HG03558 (cell line): ENCODE measurements at regions not wholly inside any gene's neighbourhood (a gene's known extent, or its start where the extent isn't known, plus 50 kb on each side); places are given as distances from the start of the nearest gene placed in this dataset.
"Not testable (repeated sequence)": the region's sequence is repeated elsewhere in the genome, so short reads cannot be mapped to it uniquely, and the experiment has no call there.

ENCODE experiments used
- ATAC-seq: cut with Tn5 transposase; IDR thresholded peaks from one replicate; pipeline ENCODE4 v1.9.1; 2021; ENCODE audit warnings: moderate number of reproducible peaks; ENCODE audit not compliant: unreplicated experiment; ENCODE audit errors: extremely low read depth

DNA sequence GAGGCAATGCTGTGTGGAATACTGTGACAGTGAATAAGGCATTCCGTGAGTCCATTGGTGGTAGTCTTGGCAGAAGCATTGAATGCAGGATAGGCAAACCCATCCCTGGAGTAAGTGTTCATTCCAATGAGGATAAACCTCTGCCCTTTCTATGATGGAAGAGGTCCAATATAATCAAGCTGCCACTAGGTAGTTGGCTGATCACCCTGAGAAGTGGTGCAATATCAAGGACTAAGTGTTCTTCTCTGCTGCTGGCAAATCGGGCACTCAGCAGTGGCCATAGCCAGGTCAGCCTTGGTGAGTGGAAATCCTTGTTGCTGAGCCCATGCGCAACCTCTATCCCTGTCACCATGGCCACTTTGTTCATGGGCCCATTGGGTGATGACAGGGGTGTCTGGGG, 70.1 kb downstream of the FBXO4 start:
- no peak for ATAC-seq

DNA sequence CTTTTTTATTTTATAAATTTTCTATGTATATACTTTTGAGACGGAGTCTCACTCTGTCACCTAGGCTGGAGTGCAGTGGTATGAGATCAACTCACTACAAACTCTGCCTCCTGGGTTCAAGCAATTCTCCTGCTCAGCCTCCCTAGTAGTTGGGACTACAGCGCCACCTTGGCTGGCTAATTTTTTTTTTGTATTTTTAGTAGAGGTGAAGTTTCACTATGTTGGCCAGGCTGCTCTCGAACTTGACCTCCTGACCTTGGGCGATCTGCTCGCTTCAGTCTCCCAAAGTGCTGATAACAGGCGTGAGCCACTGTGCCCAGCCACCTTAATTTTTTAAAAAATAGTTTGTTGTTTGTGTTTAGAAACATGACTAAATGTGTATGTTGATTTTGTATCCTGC, 76.6 kb downstream of the FBXO4 start:
- no peak for ATAC-seq

DNA sequence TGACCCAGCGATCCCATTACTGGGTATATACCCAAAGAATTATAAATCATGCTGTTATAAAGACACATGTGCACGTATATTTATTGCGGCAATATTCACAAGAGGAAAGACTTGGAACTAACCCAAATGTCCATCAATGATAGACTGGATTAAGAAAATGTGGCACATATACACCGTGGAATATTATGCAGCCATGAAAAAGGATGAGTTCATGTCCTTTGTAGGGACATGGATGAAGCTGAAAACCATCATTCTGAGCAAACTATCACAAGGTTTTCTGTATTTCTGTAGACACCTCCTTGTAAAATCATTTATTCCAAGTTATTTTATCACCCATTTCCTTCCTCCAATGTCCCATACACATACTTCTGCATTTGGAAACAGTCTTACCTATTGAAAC, 78.8 kb downstream of the FBXO4 start:
- ATAC-seq: not testable (repeated sequence)

DNA sequence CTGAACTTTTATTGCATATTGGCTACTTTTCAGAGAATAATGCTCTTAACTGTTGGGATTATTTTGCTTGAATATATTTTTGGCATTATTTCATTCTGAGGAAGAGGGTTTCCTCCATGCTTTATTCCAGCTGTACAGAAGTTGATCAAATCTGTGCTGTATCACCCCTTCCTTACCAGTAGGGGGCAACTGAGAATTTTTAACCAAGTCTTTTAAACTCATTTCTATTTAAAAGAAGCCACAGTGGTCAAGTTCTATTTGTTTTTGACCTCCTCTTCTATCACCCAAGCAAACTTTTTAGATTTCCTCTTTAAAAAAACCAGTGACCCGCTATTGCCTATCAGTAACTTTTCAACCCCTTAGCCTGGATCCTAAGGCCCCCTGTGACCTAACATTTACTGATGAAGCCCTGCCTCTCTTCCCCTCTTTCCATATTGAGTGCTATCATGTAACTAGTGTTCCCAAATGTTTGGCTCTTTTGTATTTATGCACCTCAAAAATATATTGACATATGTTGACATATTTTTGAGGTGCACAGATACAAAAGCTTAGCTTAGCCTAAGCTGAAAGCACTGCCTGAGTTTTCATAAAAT, 80.6 kb downstream of the FBXO4 start:
- ATAC-seq: no peak

DNA sequence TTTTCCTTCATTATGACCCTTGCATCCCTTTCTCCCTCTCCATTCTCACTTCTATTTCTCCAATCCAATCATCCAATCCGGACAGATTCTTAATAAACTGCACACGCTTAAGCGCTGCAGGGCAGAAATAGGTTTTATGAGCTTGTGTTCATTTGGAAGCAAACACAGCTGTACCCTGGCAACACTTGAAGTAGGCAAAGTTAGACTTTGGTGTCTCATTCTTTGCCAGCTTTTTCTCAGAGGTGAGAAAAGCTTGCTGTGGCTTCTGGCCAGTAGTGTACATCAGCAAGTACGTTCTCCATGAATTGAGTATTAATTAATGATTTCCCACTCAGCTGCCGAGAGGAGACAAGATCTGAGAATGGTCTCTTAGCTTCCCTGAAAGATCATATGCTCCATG, 88.5 kb downstream of the FBXO4 start:
- ATAC-seq: no peak

DNA sequence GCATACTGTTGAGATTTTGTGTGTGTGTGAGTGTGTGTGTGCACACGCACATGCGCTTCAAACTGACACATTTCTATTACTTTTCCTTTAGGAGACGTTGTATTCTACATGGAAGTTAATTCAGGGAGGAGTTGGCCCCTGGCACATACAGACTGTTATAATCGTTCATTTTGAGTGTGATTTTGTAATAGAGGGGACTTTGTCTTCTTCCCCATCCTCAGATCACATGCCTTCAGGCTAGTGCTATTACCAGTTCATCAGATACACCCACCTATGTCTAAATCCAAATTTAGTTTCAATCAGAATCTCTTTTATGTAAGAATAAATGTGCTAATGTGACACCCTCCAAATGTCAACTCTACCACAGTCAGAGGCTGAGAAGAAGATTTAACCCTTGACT, 90.2 kb downstream of the FBXO4 start:
- ATAC-seq: no peak

DNA sequence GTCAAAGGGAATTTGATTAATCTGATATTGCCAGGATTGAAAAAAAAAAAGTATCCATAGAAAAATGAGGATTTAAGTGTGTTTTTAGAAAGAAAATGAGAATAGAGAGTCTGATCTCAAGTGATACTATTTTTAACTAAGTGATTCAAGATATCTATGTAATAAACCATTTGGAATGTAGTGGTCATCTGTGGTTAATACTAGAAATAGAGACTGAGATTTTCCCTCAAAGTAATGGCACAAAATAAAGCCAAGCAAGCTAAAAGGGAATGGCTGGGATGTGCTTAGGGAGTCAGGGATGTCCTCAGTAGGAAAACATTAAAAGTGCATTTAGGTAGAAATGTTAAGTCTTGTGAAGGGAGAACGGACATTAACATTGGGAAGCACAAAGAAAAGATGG, 90.6 kb downstream of the FBXO4 start:
- ATAC-seq: no peak

DNA sequence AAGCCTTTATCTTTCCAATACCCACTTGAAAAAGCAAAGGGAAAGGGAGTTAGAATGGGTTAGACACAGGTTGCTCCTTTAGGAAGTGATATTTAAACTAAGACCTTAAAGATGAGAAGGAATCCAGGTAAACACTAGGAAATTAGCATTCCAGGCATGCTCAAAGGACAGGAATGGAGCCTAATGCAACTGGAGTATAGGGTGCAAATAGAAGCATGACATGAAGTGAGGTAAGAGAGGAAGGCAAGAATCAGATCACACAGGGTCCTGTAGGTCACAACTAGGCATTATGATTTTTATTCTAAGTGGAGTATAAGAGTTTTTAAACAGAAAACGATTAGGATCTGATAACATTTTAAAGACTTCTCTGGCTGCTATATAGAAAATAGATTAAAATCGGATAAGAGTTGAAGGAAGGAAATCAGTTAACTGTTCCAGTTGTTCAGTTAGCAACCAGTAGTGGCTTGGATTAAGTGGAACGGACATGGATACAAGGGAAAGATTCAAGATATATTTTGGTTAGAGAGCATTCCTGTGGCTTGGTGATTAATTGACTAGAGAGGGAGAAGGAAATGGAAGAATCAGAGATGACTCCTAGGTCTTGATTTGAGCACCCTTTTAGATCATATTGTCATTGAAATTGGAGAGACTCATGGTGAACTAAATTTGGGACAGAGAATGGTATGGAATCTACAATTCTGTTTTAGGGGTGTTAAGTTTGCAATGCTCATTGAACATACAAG, 95.9 kb downstream of the FBXO4 start:
- ATAC-seq: no peak

DNA sequence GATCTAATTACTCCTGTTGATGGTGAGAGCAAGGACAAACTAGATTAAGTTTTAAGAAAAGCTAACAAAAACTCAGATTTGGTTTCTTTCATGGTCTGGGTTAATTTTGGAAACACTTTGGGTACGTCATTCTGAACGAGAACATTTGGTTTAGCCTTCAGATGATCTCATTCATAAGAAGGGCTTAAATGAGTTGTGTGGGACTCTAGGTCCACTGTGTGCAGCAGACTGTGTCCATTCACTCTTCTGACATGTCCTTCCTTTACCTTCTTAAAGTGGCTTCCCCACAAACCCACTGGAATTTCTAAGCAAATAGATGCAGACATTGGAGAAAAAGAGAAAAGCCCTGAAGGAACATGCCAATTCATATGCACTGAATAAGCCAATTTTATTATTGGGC, 96.8 kb downstream of the FBXO4 start:
- no peak for ATAC-seq

DNA sequence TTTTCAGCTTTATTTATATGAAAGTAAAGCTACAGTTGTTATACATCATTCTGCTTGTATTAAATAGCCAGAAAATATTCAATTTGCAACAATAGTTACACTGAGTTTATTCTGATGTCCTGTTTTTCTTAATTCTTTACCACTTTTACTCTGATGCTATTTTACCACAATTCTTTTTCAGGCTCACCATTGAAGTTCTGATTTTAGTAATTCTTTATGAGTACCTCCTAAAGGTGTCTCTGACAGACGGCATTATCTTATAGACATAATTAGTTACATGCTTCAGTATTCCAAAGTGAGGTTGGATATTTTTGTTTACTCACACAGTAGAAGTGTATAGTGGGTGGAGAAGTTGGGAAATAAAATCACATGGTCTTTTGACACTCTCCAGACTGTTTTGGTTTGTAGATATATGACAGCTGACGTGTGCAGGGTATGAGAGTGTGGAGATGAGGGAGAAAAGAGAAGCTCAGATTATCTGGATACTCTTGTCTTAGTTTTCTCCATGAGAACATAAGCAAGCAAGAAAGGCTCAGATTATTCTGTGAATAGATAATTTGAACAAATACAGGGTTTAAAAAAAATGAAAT, 97.4 kb downstream of the FBXO4 start:
- ATAC-seq: no peak

DNA sequence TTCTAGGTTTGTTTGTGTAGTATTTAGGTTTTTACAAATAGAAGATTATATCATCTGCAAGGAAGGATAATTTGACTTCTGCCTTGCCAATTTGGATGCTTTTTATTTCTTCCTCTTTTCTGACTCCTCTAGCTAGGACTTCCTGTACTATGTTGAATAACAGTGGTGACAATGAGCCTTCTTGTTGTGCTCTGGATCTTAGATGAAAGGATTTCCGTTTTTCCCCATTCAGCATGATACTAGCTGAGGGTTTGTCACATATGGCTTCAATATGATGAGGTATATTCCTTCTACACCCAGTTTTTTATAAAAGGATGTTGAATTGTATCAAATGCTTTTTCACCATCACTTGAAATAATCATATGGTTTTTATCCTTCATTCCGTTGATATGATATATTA, 101.4 kb downstream of the FBXO4 start:
- no peak for ATAC-seq

DNA sequence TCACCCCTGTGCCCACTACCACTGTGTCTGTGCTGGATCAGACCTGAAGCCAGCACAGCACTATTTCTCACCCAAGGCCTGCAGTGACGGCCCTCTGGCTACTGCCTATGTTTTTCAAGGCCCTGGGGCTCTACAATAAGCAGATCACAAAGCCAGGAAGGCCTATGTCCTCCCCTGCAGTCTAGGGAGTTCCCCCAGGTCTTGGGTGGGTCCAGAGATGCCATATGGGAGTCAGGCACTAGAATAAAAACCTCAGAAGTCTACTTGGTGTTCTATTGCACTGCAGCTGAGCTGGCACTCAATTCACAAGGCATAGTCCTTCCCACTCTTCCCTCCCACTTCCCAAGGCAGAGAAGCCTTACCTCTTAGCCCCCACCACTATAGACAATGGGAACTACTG, 107.1 kb downstream of the FBXO4 start:
- no peak for ATAC-seq

DNA sequence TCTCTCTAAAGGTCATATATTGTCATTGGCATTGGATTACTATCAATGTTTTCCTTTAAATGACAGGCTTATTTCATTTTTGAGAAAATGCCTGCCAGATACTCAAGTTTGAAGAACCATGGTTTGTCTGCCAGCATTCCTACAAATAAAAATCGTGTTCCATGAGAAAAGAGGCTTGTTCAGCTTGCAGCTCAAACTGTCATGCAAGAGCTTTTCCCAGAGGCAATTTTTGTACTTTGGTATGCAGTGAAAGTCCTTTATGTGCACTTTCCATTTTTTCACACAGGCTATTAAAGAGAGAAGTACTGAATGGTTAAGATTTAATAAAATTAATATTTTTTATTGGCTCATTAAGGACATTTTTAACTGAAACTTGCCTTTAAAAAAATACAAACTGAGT, 110.4 kb downstream of the FBXO4 start:
- ATAC-seq: no peak

DNA sequence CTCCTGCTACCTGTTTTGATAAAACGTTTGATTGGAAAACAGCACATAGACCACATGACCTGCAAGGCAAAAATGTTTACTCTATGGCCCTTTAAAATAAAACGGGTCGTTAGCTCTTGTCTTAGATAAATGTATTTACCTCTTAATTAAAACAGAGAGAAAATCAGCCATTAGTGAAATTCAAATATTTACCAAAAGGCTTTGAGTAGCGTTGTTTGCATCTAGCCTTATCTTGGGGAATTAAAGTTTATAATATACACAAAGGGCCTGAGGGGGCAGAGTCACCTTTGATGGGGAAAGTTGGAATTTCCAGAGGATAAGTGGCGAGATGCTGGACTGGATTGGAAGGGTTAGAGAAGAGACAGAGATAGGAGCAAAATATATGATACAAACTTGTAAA, 111.3 kb downstream of the FBXO4 start:
- ATAC-seq: no peak

DNA sequence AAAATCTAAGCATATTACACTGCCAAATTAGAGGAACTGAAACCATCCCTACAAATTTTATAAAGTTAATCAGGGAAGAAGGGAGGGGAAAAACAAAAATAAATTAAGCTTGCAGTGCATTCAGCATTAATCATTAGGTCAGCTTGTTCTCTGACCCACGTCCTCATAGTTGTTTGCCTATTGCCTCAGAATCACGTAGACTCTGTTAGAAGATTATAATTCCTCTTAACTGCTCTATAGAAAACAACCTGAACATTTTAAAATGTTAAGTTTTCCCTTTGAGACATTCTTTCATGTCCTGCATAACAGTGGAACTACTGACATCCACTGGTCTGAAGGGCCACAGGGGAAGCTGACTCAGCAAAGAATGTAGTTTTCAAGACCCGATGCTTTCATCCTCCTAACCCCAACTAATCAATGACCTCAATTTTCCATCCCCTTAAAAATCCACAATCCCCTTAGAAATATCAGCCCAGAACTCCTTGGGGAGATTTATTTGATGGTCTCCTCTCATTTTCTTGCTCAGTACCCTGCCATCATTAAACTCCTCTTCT, 112.4 kb downstream of the FBXO4 start:
- ATAC-seq: no peak

DNA sequence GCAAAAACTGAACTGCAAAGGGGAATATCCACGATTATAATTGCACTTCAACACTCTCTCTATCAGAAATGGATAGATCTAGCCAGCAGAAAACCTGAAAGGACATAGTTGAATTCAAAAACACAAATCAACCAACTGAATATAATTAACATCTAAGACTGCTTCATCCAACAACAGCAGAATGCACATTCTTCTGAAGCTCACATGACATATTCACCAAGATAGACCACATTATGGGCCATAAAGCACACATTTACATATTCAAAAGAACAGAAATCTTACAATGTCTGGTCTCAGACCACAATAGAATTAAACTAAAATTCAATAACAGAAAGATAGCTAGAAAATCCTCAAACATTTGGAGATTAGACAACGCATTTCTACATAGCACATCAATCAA, 118.3 kb downstream of the FBXO4 start:
- ATAC-seq: no peak

DNA sequence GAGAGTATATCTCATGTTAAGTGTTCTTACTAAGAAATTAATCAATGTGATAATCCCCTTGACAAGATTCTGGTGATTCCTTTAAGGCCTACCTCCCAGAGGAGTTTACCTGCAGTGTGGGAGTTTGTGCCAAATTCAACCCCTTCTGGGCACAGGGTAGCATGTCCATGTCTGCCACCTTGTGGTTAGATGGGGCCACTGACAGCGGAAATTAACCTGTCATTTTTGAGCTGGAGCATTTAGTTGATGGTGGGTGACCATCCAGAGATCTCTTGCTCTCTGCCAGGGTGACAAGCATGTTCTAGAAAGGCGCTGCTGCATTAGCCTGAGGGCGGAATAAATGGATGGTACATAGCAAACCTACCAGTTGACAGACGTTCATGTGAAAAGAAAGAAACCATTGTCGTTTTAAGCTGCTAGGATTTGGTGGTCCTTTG, 132.2 kb downstream of the FBXO4 start:
- ATAC-seq: peak; percentile 82

DNA sequence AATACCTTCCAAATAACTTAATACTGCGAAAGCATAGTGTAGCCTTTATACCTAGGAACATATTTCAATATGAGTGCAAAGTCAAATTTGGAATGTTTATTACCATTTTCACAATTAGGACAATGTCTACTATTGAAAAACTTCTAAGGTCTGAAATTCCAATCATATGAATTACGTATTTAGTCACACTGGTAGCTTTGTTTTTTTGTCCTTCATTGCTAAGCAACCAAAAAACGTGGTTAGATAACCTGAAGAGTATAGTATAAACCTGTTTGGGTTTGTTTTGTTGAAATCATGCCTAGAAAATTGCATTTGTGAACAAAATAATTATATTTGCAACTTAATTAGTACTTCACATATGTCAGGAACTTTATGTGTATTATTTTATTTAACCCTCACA, 134.2 kb downstream of the FBXO4 start:
- no peak for ATAC-seq

DNA sequence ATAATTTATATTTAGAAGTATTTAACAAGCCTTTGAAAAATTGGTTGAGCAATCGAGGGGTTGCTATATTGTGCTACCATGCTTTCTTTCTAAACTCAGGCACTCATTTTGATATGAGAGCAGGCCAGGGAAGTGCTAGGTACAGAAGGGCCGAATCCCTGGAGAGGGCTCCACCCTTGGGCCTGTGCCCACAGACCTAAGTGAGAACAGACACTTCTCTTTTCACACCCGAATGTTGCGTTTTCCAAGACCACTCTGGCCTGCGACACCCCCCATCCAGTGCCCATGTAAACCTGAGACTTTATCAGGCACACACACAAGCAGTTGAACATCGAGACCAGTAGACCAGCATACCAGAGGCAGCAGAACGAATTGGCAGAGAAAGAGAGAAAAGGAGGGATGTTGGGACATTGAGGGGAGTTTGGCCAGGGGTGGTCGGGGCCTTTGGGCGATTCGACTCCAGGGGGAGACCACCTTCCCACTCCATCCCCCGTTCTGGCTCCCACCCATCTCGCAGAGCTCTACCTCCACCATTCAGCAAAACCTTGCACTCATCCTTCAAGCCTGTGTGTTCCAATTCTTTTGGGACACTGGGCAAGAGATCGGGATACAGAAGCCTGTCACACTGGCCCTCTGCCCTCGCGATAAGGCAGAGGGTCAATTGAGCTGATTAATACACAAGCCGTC, 134.8 kb downstream of the FBXO4 start:
- ATAC-seq: no peak

DNA sequence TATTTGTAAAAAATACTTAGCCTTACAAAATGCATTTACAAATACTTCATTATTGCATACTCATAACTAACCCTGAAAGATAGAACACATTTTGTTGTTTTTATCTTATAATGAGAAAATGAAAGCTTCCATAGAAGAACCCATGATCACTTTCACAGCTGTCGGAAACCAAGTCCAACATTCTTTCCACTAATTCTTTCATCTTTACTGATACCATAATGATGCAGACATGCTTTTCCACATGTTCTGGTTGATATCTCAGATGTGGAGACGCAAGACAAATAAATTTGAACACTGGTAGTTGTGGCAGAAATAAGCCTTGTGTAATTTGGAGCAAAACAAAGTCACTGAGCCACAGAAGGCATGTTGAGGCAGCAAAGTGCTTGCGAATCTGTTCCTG, 136.0 kb downstream of the FBXO4 start:
- ATAC-seq: no peak

DNA sequence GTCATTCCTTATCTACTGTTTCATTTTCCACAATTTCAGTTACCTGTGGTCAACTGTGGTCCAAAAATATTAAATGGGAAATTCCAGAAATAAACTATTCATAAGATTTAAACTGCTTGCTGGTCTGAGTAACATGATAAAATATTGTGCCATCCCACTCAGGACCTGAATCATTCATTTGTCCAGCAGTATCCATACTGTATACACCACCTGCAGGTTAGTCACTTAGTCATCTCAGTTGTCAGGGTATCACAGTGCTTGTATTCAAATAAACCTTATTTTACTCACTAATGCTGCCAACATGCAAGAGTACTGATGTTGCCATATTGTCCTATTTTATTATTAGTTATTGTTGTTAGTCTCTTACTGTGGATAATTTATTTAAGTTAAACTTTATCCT, 139.7 kb downstream of the FBXO4 start:
- ATAC-seq: no peak
